Right lobe of liver (tissue), 4 donors: ENCODE measurements at regions not wholly inside any gene's neighbourhood (a gene's known extent, or its start where the extent isn't known, plus 50 kb on each side); places are given as distances from the start of the nearest gene placed in this dataset.

Experiments
- CTCF ChIP-seq, 4 donors: fragments of 200-600 bp in 3 of 4; fragments of 450-650 bp in 1 of 4; IDR thresholded peaks; one replicate each; pipeline versions ENCODE4 v1.5.1 to v1.8.0; 2016 to 2022; ENCODE audit warnings: antibody characterized with exemption in 4 of 4, mild to moderate bottlenecking in 2 of 4
- POLR2A ChIP-seq: fragments of 450-650 bp; IDR thresholded peaks from one replicate; pipeline ENCODE4 v1.6.1; 2017; ENCODE audit warnings: antibody characterized with exemption, mild to moderate bottlenecking
- donor health status: DM: no; HTN: no; CAD: no.
- donor health status: DM: no; HTN: no; CAD: no.
- donor health status: DM: no; HTN: yes; CAD: no.

GRCh38 chr7:35501681-35502080, 193.3 kb downstream of the HERPUD2 start:
- no peak for TF ChIP-seq CTCF (IDR thresholded peaks at IDR 0.05)
- no peak for TF ChIP-seq POLR2A
